Mesenchymal stem cell (in vitro differentiated cells and primary cell): ENCODE measurements at regions not wholly inside any gene's neighbourhood (a gene's known extent, or its start where the extent isn't known, plus 50 kb on each side); places are given as distances from the start of the nearest gene placed in this dataset.

Experiments used
- DNase-seq: peaks from one replicate; pipeline ENCODE4 v3.0.0-alpha.2; 2013
- H2AFZ ChIP-seq: one replicate; pipeline ENCODE4 v1.6.1; 2013; ENCODE audit warnings: low read depth, mild to moderate bottlenecking, control low read depth, inconsistent platforms, low read length, moderate library complexity
- H2AK5ac ChIP-seq: 2 replicates; pipeline ENCODE4 v1.6.1; 2013; ENCODE audit warnings: low read length, moderate library complexity, mild to moderate bottlenecking, inconsistent platforms; ENCODE audit not compliant: severe bottlenecking
- H2BK120ac ChIP-seq: one replicate; pipeline ENCODE4 v1.6.1; 2013; ENCODE audit warnings: low read depth, mild to moderate bottlenecking, inconsistent platforms, low read length, moderate library complexity
- H2BK12ac ChIP-seq, 2 experiments: one replicate each; pipeline ENCODE4 v1.6.1; 2013; ENCODE audit warnings: inconsistent platforms in 2 of 2, low read length in 2 of 2, mild to moderate bottlenecking in 2 of 2, moderate library complexity in 2 of 2, control low read depth in 1 of 2
- H2BK15ac ChIP-seq: one replicate; pipeline ENCODE4 v1.6.1; 2013; ENCODE audit warnings: mild to moderate bottlenecking, low read depth, inconsistent platforms; ENCODE audit not compliant: poor library complexity, severe bottlenecking
- H2BK5ac ChIP-seq: 2 replicates; pipeline ENCODE4 v1.6.1; 2013; ENCODE audit warnings: low read depth, mild to moderate bottlenecking, low read length, control low read depth, inconsistent platforms; ENCODE audit not compliant: poor library complexity, severe bottlenecking
- H3K14ac ChIP-seq, 2 experiments: one replicate each; pipeline ENCODE4 v1.6.1; 2013; ENCODE audit warnings: inconsistent platforms in 2 of 2, low read length in 2 of 2, control low read depth in 1 of 2, mild to moderate bottlenecking in 1 of 2, moderate library complexity in 1 of 2
- H3K18ac ChIP-seq, 2 experiments: one replicate each; pipeline ENCODE4 v1.6.1; 2013; ENCODE audit warnings: inconsistent platforms in 2 of 2, low read length in 2 of 2, control low read depth in 1 of 2, low read depth in 1 of 2, mild to moderate bottlenecking in 1 of 2
- H3K23ac ChIP-seq, 2 experiments: one replicate each; pipeline ENCODE4 v1.6.1; 2013; ENCODE audit warnings: inconsistent platforms in 2 of 2, low read length in 2 of 2, mild to moderate bottlenecking in 2 of 2, moderate library complexity in 2 of 2, control low read depth in 1 of 2
- H3K27ac ChIP-seq: 2 replicates; pipeline ENCODE4 v1.5.1; 2013; ENCODE audit warnings: mild to moderate bottlenecking, moderate library complexity, low read length, control low read depth, inconsistent platforms; ENCODE audit not compliant: poor library complexity, severe bottlenecking
- H3K27me3 ChIP-seq, 2 experiments: 2 replicates each; pipeline versions ENCODE4 v1.6.1 to v1.7.0; 2013; ENCODE audit warnings: low read length in 2 of 2, mild to moderate bottlenecking in 2 of 2, moderate library complexity in 2 of 2, control low read depth in 1 of 2, inconsistent platforms in 1 of 2; ENCODE audit not compliant: control insufficient read depth in 1 of 2, insufficient read depth in 1 of 2
- H3K36me3 ChIP-seq, 2 experiments: 2 replicates each; pipeline versions ENCODE4 v1.6.1 to v1.7.0; 2013; ENCODE audit warnings: low read length in 2 of 2, control low read depth in 1 of 2, inconsistent platforms in 1 of 2, low read depth in 1 of 2, mild to moderate bottlenecking in 1 of 2; ENCODE audit not compliant: insufficient read depth in 2 of 2, control insufficient read depth in 1 of 2
- H3K4ac ChIP-seq, 2 experiments: one replicate each; pipeline ENCODE4 v1.6.1; 2013; ENCODE audit warnings: inconsistent platforms in 2 of 2, low read length in 2 of 2, mild to moderate bottlenecking in 2 of 2, moderate library complexity in 2 of 2, control low read depth in 1 of 2, low read depth in 1 of 2
- H3K4me1 ChIP-seq: 2 replicates; pipeline ENCODE4 v1.6.1; 2013; ENCODE audit warnings: low read depth, low read length, control low read depth; ENCODE audit not compliant: control insufficient read depth, insufficient read depth
- H3K4me2 ChIP-seq: 2 replicates; pipeline ENCODE4 v1.6.1; 2013; ENCODE audit warnings: low read length, mild to moderate bottlenecking, inconsistent platforms; ENCODE audit not compliant: poor library complexity, severe bottlenecking
- H3K4me3 ChIP-seq, 2 experiments: 2 replicates each; pipeline versions ENCODE4 v1.5.1 to v1.7.0; 2013; ENCODE audit warnings: low read length in 2 of 2, mild to moderate bottlenecking in 2 of 2, control low read depth in 1 of 2, low read depth in 1 of 2; ENCODE audit not compliant: insufficient read depth in 1 of 2
- H3K79me1 ChIP-seq: replicated peaks from 2 replicates; pipeline ENCODE4 v1.6.1; 2013; ENCODE audit warnings: mild to moderate bottlenecking, control low read depth, low read length, inconsistent platforms; ENCODE audit not compliant: poor library complexity, severe bottlenecking
- H3K9ac ChIP-seq: 2 replicates; pipeline ENCODE4 v1.7.0; 2013; ENCODE audit warnings: mild to moderate bottlenecking, low read length, moderate library complexity
- H3K9me3 ChIP-seq: 2 replicates; pipeline ENCODE4 v1.7.0; 2013; ENCODE audit warnings: mild to moderate bottlenecking, low read length; ENCODE audit not compliant: control insufficient read depth
- H4K8ac ChIP-seq: one replicate; pipeline ENCODE4 v1.6.1; 2013; ENCODE audit warnings: inconsistent platforms, mild to moderate bottlenecking, low read length, moderate library complexity
- H4K91ac ChIP-seq: one replicate; pipeline ENCODE4 v1.6.1; 2013; ENCODE audit warnings: mild to moderate bottlenecking, low read length, inconsistent platforms
- whole genome bisulfite sequencing: methylation state at CpG from one replicate; pipeline ENCODE4 v1.1.7; 2013; ENCODE audit warnings: mixed read lengths; 5-methylcytosine and 5-hydroxymethylcytosine counted together

DNA sequence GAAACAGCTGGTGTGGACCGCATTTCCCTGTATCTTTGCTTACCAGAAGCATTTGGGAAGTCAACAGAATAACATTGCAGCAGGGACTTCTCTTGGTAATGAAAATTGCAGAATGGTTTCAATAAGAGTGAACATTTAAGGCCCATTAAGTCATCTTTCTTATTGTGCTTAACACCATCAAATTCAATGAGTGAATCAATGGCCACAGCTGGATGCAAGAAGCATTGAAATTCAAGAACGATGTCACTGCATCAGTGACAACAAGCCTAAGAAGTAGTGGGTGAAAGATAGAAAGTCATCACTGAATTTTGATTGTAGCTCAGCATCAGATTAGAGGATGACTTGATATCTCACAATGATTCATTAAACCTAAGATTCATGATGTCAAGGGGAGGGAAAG lies 93.9 kb upstream of the GPM6A start:
- WGBS, result 72% methylated on average over 2 of the region's 2 CpGs
- H4K8ac ChIP-seq, result no peak overlapping the region
- H3K27me3 ChIP-seq, result no peaks in the 10 kb centered on the region
- H3K4me3 ChIP-seq, result no peak overlapping the region
- no peak for DNase-seq
- H4K91ac ChIP-seq, result no peak overlapping the region
- H3K9ac ChIP-seq, result no peak overlapping the region
- H2BK15ac ChIP-seq, result no peak overlapping the region
- no peak overlapping the region for H3K4me2 ChIP-seq
- no peak overlapping the region for H3K4ac ChIP-seq
- no peak overlapping the region for H2BK12ac ChIP-seq
- H3K23ac ChIP-seq, result no peak overlapping the region
- H3K9me3 ChIP-seq, result no peaks in the 10 kb centered on the region
- no peak overlapping the region for H2AK5ac ChIP-seq
- no peak overlapping the region for H2BK120ac ChIP-seq
- H2AFZ ChIP-seq, result no peak overlapping the region
- no peak overlapping the region for H3K14ac ChIP-seq
- no peak overlapping the region for H3K27ac ChIP-seq
- no peaks in the 10 kb centered on the region for H3K4me1 ChIP-seq
- no peak overlapping the region for H2BK5ac ChIP-seq
- H3K79me1 ChIP-seq, result no peaks in the 10 kb centered on the region
- H3K36me3 ChIP-seq, result no peaks in the 10 kb centered on the region
- H3K18ac ChIP-seq, result no peak overlapping the region

DNA sequence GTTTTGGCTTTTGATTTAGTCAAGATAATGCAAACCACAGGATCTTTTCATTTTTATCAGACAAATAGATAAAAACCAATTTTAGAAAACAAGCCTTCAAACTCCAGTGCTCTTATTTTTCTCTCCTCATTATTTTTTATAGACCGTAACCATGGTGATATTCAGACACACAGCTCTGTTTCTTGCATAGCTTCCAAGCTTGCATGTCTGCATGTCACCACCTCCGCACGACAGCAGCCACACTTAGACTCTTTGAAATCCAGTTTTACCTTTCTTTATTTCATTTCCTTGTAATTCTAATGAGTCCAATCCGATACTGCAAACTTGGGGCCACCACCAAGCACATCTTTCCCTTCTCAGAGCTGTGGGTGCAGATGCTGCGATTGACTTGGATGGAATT lies 94.3 kb upstream of the GPM6A start:
- no peak for DNase-seq
- no peak overlapping the region for H2AK5ac ChIP-seq
- H2BK5ac ChIP-seq, result no peak overlapping the region
- H2BK15ac ChIP-seq, result no peak overlapping the region
- no peak overlapping the region for H3K4me2 ChIP-seq
- H2BK12ac ChIP-seq, result no peak overlapping the region
- no peaks in the 10 kb centered on the region for H3K9me3 ChIP-seq
- no peaks in the 10 kb centered on the region for H3K36me3 ChIP-seq
- no peak overlapping the region for H3K27ac ChIP-seq
- 82% methylated on average over 5 of the region's 5 CpGs for WGBS
- H2BK120ac ChIP-seq, result no peak overlapping the region
- H3K4ac ChIP-seq, result no peak overlapping the region
- H3K9ac ChIP-seq, result no peak overlapping the region
- no peak overlapping the region for H2AFZ ChIP-seq
- H3K4me3 ChIP-seq, result no peak overlapping the region
- H3K23ac ChIP-seq, result no peak overlapping the region
- no peak overlapping the region for H3K18ac ChIP-seq
- no peaks in the 10 kb centered on the region for H3K79me1 ChIP-seq
- H3K27me3 ChIP-seq, result no peaks in the 10 kb centered on the region
- H4K91ac ChIP-seq, result no peak overlapping the region
- no peaks in the 10 kb centered on the region for H3K4me1 ChIP-seq
- H4K8ac ChIP-seq, result no peak overlapping the region
- no peak overlapping the region for H3K14ac ChIP-seq

DNA sequence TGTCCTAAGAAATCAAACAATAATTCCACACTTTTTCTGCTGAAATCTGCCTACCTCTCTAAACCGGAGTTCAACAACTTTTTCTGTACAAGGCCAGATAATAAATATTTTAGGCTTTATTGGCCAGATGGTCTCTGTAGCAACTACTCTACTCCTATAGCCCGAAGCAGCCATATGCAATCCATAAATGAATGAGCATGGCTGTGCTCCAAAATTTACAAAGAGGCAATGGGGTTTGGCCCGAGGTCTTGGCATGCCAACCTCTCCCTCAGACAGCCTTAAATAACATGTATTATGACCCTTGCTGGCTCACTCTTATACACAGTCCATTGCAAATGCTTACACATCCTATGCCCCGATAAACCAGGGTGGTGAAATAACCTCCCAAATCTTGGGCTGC lies 98.6 kb upstream of the GPM6A start:
- Histone ChIP-seq H3K27me3 (no peaks in the 10 kb centered on the region), H3K27ac (no peak overlapping the region), H3K9me3 (no peaks in the 10 kb centered on the region), H3K4ac (no peak overlapping the region), H3K9ac (no peak overlapping the region), H3K14ac (no peak overlapping the region), H2AFZ (no peak overlapping the region), H3K36me3 (no peaks in the 10 kb centered on the region), H3K4me1 (peaks cover under 1% of the 10 kb centered on the region), H2BK15ac (no peak overlapping the region), H2BK120ac (no peak overlapping the region), H3K18ac (no peak overlapping the region), H4K8ac (no peak overlapping the region), H3K79me1 (no peaks in the 10 kb centered on the region), H2BK5ac (no peak overlapping the region), H4K91ac (no peak overlapping the region), H3K4me3 (no peak overlapping the region), H3K23ac (no peak overlapping the region), H3K4me2 (no peak overlapping the region), H2AK5ac (no peak overlapping the region), H2BK12ac (no peak overlapping the region)
- DNase-seq, result no peak
- WGBS, result 90% methylated on average over 4 of the region's 4 CpGs

DNA sequence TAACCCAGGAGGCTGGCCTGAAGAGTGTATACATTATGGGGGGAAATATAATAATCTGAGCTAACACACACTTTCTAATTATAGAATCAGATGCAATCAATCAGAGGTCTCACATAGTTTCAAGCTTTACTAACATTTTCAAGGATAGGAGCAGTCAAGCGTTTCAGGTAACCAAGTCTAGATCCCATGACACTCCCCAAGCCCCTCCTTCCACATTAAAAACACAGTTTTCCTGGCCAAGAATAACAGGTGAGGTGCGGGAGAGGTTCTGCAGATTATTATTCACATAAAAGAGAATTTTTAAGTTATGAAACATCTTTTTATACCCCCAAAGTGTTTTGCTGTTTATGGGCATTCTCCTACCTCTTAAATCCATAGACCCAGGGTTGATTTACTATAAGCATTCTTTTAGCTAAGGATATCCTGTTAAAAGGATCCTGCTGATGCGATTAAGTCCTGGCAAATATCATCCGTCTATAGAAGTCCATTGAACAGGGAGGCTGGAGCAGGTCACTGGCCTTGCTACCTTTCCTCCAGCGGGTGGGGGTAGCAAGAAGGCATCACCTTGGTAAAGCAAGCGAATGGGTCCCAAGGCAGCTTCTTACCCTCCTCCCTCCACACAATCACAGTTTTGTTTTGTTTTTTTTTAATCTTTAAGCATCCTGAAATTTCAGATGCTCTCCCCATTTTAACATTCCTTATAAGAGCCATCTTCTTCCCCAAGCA lies 104.7 kb upstream of the GPM6A start:
- no peak overlapping the region for H2AFZ ChIP-seq
- no peaks in the 10 kb centered on the region for H3K36me3 ChIP-seq
- no peak overlapping the region for H2BK120ac ChIP-seq
- no peak overlapping the region for H4K8ac ChIP-seq
- H3K14ac ChIP-seq, result no peak overlapping the region
- H3K9me3 ChIP-seq, result no peaks in the 10 kb centered on the region
- H3K79me1 ChIP-seq, result no peaks in the 10 kb centered on the region
- H2BK12ac ChIP-seq, result no peak overlapping the region
- H3K4me1 ChIP-seq, result peaks cover 3% of the 10 kb centered on the region
- no peak overlapping the region for H3K23ac ChIP-seq
- no peak overlapping the region for H3K27ac ChIP-seq
- DNase-seq, result no peak
- H3K4me3 ChIP-seq, result no peak overlapping the region
- H4K91ac ChIP-seq, result no peak overlapping the region
- H3K27me3 ChIP-seq, result no peaks in the 10 kb centered on the region
- no peak overlapping the region for H3K4me2 ChIP-seq
- H2BK5ac ChIP-seq, result no peak overlapping the region
- no peak overlapping the region for H3K18ac ChIP-seq
- no peak overlapping the region for H2AK5ac ChIP-seq
- no peak overlapping the region for H3K9ac ChIP-seq
- WGBS, result 96% methylated on average over 5 of the region's 6 CpGs
- H2BK15ac ChIP-seq, result no peak overlapping the region
- no peak overlapping the region for H3K4ac ChIP-seq
